ENCODE measurements at regions not wholly inside any gene's neighbourhood (a gene's known extent, or its start where the extent isn't known, plus 50 kb on each side); places are given as distances from the start of the nearest gene placed in this dataset.

GRCh38 chr10:78644550-78644949 lies 424.2 kb upstream of the ZMIZ1 start:
- TF ChIP-seq TEAD4 (IDR thresholded peaks at IDR 0.05) (no peak), YY1 (IDR thresholded peaks at IDR 0.05; ENCODE audit: low read depth) (no peak), FOXM1 (IDR thresholded peaks at IDR 0.05; ENCODE audit: borderline replicate concordance, low read depth) (no peak), RAD21 (IDR thresholded peaks at IDR 0.05; ENCODE audit: low read depth) (no peak), CEBPB (IDR thresholded peaks at IDR 0.05) (no peak), EGR1 (IDR thresholded peaks at IDR 0.05) (no peak), TAF1 (IDR thresholded peaks at IDR 0.05; ENCODE audit: low read depth) (no peak), MAX (IDR thresholded peaks at IDR 0.05) (no peak), REST (IDR thresholded peaks at IDR 0.05; ENCODE audit: low read depth) (no peak), USF1 (IDR thresholded peaks at IDR 0.05) (no peak), ZBTB7A (IDR thresholded peaks at IDR 0.05; ENCODE audit: low read depth) (no peak), EP300 (IDR thresholded peaks at IDR 0.05; ENCODE audit: borderline replicate concordance) (no peak)

All from Ishikawa (cell line).